ENCODE measurements at regions not wholly inside any gene's neighbourhood (a gene's known extent, or its start where the extent isn't known, plus 50 kb on each side); places are given as distances from the start of the nearest gene placed in this dataset.

DNA sequence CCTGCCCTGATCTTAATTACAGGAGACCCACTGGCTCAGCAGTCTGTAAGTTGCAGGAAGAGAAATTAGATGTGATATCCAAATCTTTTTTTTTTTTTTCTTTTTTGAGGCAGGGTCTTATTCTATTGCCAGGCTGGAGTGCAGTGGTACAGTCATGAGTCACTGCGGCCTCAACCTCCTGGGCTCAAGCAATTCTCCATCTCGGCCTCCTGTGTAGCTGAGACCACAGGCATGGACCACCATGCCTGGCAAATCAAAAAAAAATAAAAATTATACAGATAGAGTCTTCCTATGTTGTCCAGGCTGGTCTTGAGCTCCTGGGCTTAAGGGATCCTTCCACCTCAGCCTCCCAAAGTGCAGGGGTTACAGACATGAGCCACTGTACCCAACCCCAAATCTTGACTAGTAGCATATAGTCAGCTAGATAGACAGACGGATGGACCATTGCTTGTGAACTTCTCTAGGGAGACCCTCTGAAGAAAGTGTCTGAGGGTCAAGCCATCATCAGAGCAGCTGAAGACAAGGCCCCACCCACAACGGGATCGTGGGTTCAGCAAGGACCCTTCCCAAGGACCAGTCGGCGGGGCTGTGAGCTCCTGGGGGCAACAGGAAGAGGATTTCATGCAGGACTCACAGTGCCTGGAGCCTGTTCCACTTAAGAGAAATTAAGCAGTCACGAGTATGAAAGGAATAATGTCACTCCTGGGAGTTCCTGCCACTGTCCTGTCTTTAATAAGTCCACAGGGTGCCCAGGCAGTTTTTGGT lies 222.7 kb downstream of the ANKRD60 start:
- DNase-seq (ENCODE audit: insufficient read length, low spot score) (no peak), FAIRE-seq (no peak)
- TF ChIP-seq POU2F2 (IDR thresholded peaks at IDR 0.05; ENCODE audit: low read depth, low read length) (no peak), TAF1 (IDR thresholded peaks at IDR 0.05; ENCODE audit: low read depth, low read length) (no peak), PAX5 (IDR thresholded peaks at IDR 0.05; ENCODE audit: insufficient read depth, low read length, severe bottlenecking) (no peak), SPI1 (IDR thresholded peaks at IDR 0.05; ENCODE audit: low read depth, low read length) (no peak), POLR2A (IDR thresholded peaks at IDR 0.05; ENCODE audit: low read depth, low read length) (no peak), POLR2AphosphoS5 (IDR thresholded peaks at IDR 0.05; ENCODE audit: low read depth, low read length) (no peak)

DNA sequence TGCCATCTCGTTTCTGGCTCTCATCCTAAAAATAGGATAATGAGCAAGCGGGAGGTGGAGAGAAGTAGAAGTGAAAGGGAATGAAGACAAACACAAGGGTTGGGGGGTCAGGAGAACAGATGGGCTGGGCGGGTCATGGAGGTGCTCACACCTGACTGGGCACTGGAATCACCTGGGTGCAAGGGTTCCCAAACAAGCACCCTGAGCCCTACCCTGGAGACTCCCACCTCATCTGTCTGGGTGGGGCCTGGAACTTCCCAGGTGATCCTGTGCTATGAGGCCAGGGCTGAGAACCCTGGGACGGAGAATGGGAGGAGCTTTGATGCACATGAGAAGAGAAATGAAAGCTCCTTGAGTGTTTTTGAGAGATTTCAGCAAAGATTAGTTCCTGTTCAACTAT lies 223.6 kb downstream of the ANKRD60 start:
- TF ChIP-seq PAX5 (IDR thresholded peaks at IDR 0.05; ENCODE audit: insufficient read depth, low read length, severe bottlenecking) (no peak), TAF1 (IDR thresholded peaks at IDR 0.05; ENCODE audit: low read depth, low read length) (no peak), POLR2AphosphoS5 (IDR thresholded peaks at IDR 0.05; ENCODE audit: low read depth, low read length) (no peak), POLR2A (IDR thresholded peaks at IDR 0.05; ENCODE audit: low read depth, low read length) (no peak), POU2F2 (IDR thresholded peaks at IDR 0.05; ENCODE audit: low read depth, low read length) (no peak), SPI1 (IDR thresholded peaks at IDR 0.05; ENCODE audit: low read depth, low read length) (no peak)
- FAIRE-seq (no peak), DNase-seq (ENCODE audit: insufficient read length, low spot score) (no peak)

DNA sequence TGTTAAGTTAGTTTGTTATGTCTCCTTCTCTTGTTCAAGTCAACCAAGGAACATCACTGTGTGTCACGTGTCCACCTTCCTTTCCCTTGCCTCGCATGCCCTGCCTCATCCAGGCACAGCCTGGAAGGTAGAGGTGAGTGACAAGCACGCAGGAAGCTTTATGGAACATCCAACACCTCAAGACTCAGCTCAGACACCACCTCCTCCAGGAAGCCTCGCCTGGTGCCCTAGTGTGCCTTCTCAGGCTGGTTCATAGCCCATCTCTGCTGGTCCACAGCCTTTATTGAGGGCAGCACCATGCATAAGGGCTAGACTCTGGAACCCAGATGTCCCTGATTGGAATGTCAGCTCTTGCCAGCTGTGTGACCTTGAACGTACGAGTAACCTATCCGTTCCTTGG lies 224.3 kb downstream of the ANKRD60 start:
- DNase-seq (ENCODE audit: insufficient read length, low spot score): no peak
- FAIRE-seq: no peak
- TF ChIP-seq TAF1 (IDR thresholded peaks at IDR 0.05; ENCODE audit: low read depth, low read length) (no peak), POLR2AphosphoS5 (IDR thresholded peaks at IDR 0.05; ENCODE audit: low read depth, low read length) (no peak), POLR2A (IDR thresholded peaks at IDR 0.05; ENCODE audit: low read depth, low read length) (no peak), POU2F2 (IDR thresholded peaks at IDR 0.05; ENCODE audit: low read depth, low read length) (no peak), PAX5 (IDR thresholded peaks at IDR 0.05; ENCODE audit: insufficient read depth, low read length, severe bottlenecking) (no peak), SPI1 (IDR thresholded peaks at IDR 0.05; ENCODE audit: low read depth, low read length) (no peak)

DNA sequence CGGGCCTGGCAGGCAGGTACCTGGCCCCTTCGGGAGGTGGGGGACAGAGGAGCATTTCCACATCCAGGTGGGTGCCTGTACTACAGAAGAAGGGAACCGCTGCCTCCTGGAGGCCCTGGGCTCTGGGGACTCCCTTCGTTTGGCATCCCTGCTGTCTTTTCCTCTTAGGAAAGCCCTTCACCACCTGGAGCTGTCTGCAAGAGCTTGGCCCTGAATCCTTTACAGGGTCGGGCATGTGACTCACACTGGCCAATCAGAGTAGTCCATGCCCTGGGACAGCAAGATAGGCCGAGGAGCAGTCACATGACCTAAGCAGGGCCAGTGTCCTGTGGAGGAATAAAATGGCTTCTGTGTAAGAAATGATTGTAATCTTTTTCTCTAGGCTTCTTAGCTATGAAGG lies 224.9 kb downstream of the ANKRD60 start:
- FAIRE-seq (no peak), DNase-seq (ENCODE audit: insufficient read length, low spot score) (no peak)
- TF ChIP-seq TAF1 (IDR thresholded peaks at IDR 0.05; ENCODE audit: low read depth, low read length) (no peak), POU2F2 (IDR thresholded peaks at IDR 0.05; ENCODE audit: low read depth, low read length) (no peak), POLR2A (IDR thresholded peaks at IDR 0.05; ENCODE audit: low read depth, low read length) (no peak), SPI1 (IDR thresholded peaks at IDR 0.05; ENCODE audit: low read depth, low read length) (no peak), PAX5 (IDR thresholded peaks at IDR 0.05; ENCODE audit: insufficient read depth, low read length, severe bottlenecking) (no peak), POLR2AphosphoS5 (IDR thresholded peaks at IDR 0.05; ENCODE audit: low read depth, low read length) (no peak)

DNA sequence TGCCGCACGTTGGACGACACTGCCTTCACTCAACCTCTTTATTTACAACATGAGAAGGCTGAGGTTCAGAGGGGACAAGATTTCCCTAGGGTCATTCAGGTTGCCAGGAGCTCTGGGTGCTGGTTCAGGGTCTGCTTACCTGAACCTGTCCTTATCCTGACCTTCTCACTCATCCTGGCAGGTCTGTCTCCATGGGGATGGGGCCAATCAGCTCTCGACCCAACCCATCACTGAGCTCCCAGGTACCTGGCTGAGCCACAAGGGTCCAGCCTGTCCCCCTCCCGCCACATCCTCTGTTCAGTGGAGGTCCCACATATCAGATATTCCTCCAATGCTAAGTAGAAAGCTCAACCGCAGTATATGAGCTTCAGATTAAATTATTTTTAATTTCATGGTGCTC lies 225.6 kb downstream of the ANKRD60 start:
- DNase-seq (ENCODE audit: insufficient read length, low spot score): no peak
- no peak for TF ChIP-seq POU2F2 (IDR thresholded peaks at IDR 0.05; ENCODE audit: low read depth, low read length)
- TF ChIP-seq POLR2AphosphoS5 (IDR thresholded peaks at IDR 0.05; ENCODE audit: low read depth, low read length): no peak
- TF ChIP-seq PAX5 (IDR thresholded peaks at IDR 0.05; ENCODE audit: insufficient read depth, low read length, severe bottlenecking): no peak
- no peak for TF ChIP-seq POLR2A (IDR thresholded peaks at IDR 0.05; ENCODE audit: low read depth, low read length)
- TF ChIP-seq TAF1 (IDR thresholded peaks at IDR 0.05; ENCODE audit: low read depth, low read length): no peak
- no peak for TF ChIP-seq SPI1 (IDR thresholded peaks at IDR 0.05; ENCODE audit: low read depth, low read length)
- no peak for FAIRE-seq

DNA sequence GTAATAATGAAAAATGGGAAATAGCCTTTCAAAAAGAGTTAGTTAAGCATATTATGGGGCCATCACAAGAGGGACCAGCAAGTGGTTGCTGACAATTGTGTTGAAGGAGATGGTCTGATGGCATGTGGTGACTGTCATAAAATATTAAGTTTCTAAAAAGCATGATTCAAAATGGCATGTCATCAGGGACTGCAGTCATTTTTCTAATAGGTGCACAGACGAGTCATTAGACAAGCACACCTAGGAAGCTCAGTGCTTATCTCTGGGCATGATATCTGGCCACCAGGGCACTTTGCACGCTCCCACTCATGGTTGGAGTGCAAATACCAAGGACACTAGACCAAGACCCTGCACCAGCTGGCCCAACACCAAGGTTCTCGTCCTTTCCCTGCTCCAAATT lies 226.5 kb downstream of the ANKRD60 start:
- FAIRE-seq: no peak
- TF ChIP-seq POU2F2 (IDR thresholded peaks at IDR 0.05; ENCODE audit: low read depth, low read length): no peak
- no peak for TF ChIP-seq PAX5 (IDR thresholded peaks at IDR 0.05; ENCODE audit: insufficient read depth, low read length, severe bottlenecking)
- TF ChIP-seq TAF1 (IDR thresholded peaks at IDR 0.05; ENCODE audit: low read depth, low read length): no peak
- no peak for TF ChIP-seq SPI1 (IDR thresholded peaks at IDR 0.05; ENCODE audit: low read depth, low read length)
- TF ChIP-seq POLR2A (IDR thresholded peaks at IDR 0.05; ENCODE audit: low read depth, low read length): no peak
- no peak for TF ChIP-seq POLR2AphosphoS5 (IDR thresholded peaks at IDR 0.05; ENCODE audit: low read depth, low read length)

DNA sequence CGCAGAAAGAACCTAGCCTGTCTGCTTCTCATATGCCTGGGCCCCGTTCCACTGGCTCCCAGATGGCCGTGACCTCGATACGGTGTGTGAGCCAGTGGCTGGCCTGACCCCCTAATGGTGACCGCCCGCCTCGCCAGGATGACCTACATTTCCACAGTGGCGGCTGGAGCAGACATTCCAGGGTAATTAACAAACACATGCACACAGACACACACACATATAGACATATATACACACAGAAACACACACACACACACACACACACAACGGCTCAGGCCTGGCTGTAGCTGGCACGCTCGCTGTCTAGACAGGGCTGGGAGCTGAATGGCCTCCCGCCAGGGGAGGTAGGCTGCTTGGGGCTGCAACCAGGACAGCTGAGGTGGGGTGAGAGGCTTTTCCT lies 227.1 kb downstream of the ANKRD60 start:
- FAIRE-seq: no peak
- TF ChIP-seq POLR2AphosphoS5 (IDR thresholded peaks at IDR 0.05; ENCODE audit: low read depth, low read length) (no peak), SPI1 (IDR thresholded peaks at IDR 0.05; ENCODE audit: low read depth, low read length) (no peak), POU2F2 (IDR thresholded peaks at IDR 0.05; ENCODE audit: low read depth, low read length) (no peak), PAX5 (IDR thresholded peaks at IDR 0.05; ENCODE audit: insufficient read depth, low read length, severe bottlenecking) (no peak), POLR2A (IDR thresholded peaks at IDR 0.05; ENCODE audit: low read depth, low read length) (no peak), TAF1 (IDR thresholded peaks at IDR 0.05; ENCODE audit: low read depth, low read length) (no peak)
- DNase-seq (ENCODE audit: insufficient read length, low spot score): no peak

More for the DNA sequence above, 226.5 kb downstream of the ANKRD60 start:
- DNase-seq (ENCODE audit: insufficient read length, low spot score): no peak

DNA sequence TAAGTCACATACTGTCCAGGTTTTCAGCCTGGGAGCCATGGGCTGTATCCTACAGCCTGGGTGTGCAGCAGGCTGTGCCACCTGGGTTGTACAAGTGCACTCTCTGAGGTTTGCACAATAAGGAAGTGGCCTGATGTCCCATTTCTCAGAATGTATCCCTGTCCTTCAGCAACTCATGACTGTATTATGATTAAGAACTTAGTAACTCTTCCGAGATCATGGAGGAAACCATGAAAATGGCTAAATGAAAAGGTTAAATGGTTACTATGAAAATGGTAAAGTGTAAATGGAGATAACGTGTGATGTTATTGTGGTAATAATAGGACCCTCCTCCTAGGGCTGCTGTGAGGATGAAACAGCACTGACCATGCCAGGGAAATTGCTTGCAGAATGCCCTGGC lies 227.6 kb downstream of the ANKRD60 start:
- no peak for FAIRE-seq
- DNase-seq (ENCODE audit: insufficient read length, low spot score): no peak
- TF ChIP-seq POLR2A (IDR thresholded peaks at IDR 0.05; ENCODE audit: low read depth, low read length) (no peak), PAX5 (IDR thresholded peaks at IDR 0.05; ENCODE audit: insufficient read depth, low read length, severe bottlenecking) (no peak), SPI1 (IDR thresholded peaks at IDR 0.05; ENCODE audit: low read depth, low read length) (no peak), POLR2AphosphoS5 (IDR thresholded peaks at IDR 0.05; ENCODE audit: low read depth, low read length) (no peak), POU2F2 (IDR thresholded peaks at IDR 0.05; ENCODE audit: low read depth, low read length) (no peak), TAF1 (IDR thresholded peaks at IDR 0.05; ENCODE audit: low read depth, low read length) (no peak)

DNA sequence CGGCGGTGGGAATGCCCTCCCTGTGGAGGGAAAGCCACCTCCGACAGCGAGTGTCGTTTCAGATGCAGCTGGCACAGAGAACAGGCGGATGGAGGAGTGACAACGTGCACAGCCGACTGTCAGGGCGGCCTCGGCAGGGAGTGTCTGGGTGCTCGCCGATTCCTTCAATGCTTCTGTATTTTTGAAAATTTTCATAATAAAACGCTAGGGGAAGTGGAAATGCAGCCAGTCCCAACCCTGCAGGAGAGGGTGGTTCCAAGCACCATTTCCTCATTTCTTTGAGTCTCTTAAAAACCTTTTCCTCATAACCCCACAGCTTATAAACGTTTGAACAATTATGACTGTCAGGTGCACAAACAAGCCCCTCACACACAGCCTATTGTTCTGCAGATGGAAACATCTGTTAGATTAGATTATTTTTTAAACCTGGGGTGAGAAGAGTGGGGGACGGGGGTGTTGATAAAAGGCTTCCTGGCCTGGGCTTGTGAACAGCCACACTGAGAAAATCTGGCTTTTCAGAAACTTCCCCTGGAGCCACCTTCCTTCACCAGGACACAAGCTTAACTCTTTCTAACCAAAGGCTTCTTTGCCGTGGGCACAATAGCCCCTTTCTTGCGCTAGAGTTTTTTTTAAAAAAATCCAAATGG lies 228.9 kb downstream of the ANKRD60 start:
- DNase-seq (ENCODE audit: insufficient read length, low spot score) (no peak), FAIRE-seq (no peak)
- peak; percentile 22; the same call in 1 of the 2 replicates for TF ChIP-seq SPI1 (IDR thresholded peaks at IDR 0.05; ENCODE audit: low read depth, low read length)
- no peak for TF ChIP-seq POLR2A (IDR thresholded peaks at IDR 0.05; ENCODE audit: low read depth, low read length)

All from GM12891 (cell line).